ENCODE measurements at regions not wholly inside any gene's neighbourhood (a gene's known extent, or its start where the extent isn't known, plus 50 kb on each side); places are given as distances from the start of the nearest gene placed in this dataset.

DNA sequence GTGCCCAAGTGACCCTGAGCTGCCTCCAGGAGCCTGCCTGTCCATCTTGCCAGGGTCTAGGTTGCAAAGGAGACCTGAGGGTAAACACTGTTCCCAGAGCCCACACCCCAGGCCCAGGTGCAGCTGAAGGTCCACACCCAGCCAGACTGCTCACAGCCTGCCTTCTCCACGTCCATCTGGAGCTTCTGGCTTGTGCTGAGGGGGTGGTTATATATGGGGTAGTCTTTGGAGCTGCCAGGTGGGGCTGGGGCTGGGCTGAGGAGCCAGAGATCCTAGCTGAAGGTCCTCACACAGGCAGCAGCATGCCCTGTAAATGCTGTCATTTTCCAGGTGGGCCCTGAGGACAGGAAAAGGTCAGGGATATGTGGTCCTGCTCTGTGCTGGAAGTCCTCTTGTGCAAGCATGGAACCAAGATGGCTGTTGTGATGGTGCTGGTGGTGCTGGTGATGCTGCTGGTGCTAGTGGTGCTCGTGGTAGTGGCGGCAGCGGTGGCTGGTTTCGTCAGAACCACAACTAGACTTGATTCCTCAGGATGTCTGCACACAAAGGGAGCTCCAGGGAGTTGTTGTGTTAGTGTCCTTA is 182.7 kb downstream of the MATN1 start:
- no peak overlapping the region for H3K4me3 ChIP-seq (ENCODE audit: low read depth, low read length)
- no peaks in the 10 kb centered on the region for H3K36me3 ChIP-seq (ENCODE audit: insufficient read depth, low read length)
- H2AFZ ChIP-seq (ENCODE audit: low read length, unreplicated experiment), result no peak overlapping the region
- H3K27ac ChIP-seq (ENCODE audit: low read depth, low read length), result no peak overlapping the region
- no peaks in the 10 kb centered on the region for H3K4me1 ChIP-seq (ENCODE audit: control insufficient read depth, insufficient read depth, low read length, unreplicated experiment)
- H3K79me2 ChIP-seq (ENCODE audit: control insufficient read depth, insufficient read depth, low read length, unreplicated experiment), result no peaks in the 10 kb centered on the region
- H3K27me3 ChIP-seq (ENCODE audit: insufficient read depth, low read length), result no peaks in the 10 kb centered on the region

DNA sequence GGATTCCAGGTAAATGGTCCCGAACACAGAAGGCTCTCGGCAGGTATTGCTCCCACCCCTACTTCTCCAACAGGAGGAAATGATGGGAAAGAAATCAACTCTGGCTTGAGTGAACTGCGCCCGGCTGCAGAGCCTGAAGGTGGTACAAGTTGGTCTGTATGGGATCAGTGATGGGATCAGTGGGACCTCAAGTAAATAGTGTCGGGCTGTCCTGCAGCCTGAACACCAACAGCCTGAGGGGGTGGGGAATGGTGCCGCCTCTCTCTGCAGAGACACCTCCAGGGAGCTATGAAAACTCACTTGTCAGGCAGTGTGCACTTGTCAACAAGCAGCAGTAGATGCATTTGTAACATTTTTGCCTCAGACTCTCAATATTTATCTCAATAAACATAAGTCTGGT is 183.5 kb downstream of the MATN1 start:
- no peaks in the 10 kb centered on the region for H3K79me2 ChIP-seq (ENCODE audit: control insufficient read depth, insufficient read depth, low read length, unreplicated experiment)
- H3K4me3 ChIP-seq (ENCODE audit: low read depth, low read length), result no peak overlapping the region
- H3K27ac ChIP-seq (ENCODE audit: low read depth, low read length), result no peak overlapping the region
- no peak overlapping the region for H2AFZ ChIP-seq (ENCODE audit: low read length, unreplicated experiment)
- no peaks in the 10 kb centered on the region for H3K36me3 ChIP-seq (ENCODE audit: insufficient read depth, low read length)
- H3K4me1 ChIP-seq (ENCODE audit: control insufficient read depth, insufficient read depth, low read length, unreplicated experiment), result no peaks in the 10 kb centered on the region
- H3K27me3 ChIP-seq (ENCODE audit: insufficient read depth, low read length), result no peaks in the 10 kb centered on the region

DNA sequence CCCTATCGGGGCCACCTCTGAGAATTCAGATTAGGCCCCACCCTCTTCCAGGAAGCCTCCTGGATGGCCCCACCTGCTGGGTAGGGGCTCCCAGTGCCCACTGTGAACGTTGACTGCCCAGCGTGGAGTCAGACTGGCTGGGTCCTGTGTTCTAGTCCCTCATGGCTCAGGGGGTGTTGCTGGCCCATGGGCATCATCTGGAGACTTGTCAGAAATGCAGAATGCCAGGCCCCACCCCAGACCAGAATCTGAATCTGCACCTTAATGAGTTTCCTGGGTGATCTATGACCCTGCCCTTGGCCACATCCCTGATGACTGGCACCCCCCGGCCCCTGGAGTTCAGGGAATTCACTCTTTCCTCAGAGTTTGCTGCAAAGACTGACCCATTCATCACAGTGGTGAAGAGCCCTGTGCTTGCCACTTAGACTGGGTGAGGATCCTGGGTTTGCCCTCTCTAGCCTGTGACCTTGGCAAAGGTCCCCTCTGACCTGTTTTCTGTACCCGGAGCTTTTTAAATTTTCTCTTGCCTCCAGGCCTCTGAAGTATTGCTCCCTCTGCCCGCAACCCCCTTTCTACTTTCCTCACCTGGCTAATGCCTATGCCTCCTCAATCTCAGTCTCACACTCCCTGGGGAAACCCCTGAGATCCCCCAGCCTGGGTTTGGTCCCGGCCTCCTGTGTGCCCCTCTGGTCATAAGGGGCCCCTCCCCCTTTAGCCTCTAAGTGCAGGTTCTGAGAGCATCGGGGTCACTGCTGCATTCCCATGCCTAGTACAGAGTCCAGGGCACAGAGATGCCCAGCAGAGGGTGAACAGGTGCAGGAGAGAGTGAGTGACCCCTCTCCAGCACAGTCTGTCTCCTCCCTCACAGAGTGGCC is 184.2 kb downstream of the MATN1 start:
- no peak overlapping the region for H3K4me3 ChIP-seq (ENCODE audit: low read depth, low read length)
- H3K27me3 ChIP-seq (ENCODE audit: insufficient read depth, low read length), result no peaks in the 10 kb centered on the region
- no peaks in the 10 kb centered on the region for H3K4me1 ChIP-seq (ENCODE audit: control insufficient read depth, insufficient read depth, low read length, unreplicated experiment)

DNA sequence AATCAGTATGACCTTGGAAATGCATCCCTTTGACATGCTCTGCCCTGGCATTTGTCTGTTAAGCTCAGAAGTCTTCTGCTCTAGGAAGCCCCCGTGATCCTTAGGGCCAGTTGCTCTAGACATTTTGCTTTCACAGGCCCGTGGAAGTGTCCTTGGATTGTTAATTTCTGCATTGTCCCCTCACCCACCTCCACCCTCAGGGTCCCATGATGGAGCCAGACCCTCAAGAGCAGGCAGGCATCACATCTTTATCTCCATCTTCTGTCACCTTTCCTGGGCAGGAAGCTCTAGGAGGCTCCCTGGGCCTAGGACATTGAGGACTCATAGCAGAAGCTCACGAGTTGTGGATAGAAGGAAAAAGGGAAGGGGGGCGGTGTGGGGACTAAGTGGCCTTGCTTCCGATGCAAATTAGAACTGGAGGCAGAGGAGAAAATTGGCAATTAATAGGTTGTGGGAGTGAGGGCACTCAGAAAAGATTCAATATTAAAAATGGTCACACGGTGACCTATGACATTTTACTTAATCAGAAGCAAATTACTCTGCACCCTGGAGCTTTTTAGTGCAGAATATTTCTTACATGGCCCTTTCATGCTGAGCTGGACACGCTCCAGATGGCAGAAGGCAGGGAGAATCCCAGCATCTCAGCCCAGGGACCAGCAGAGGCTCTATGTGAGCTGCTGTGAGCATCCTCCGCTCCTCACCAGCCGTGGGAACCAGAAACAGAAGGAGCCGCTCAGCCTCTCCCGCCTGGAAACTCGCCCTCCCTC is 185.0 kb downstream of the MATN1 start:
- no peaks in the 10 kb centered on the region for H3K36me3 ChIP-seq (ENCODE audit: insufficient read depth, low read length)
- no peaks in the 10 kb centered on the region for H3K79me2 ChIP-seq (ENCODE audit: control insufficient read depth, insufficient read depth, low read length, unreplicated experiment)
- no peaks in the 10 kb centered on the region for H3K4me1 ChIP-seq (ENCODE audit: control insufficient read depth, insufficient read depth, low read length, unreplicated experiment)
- H2AFZ ChIP-seq (ENCODE audit: low read length, unreplicated experiment), result no peak overlapping the region
- no peak overlapping the region for H3K27ac ChIP-seq (ENCODE audit: low read depth, low read length)
- H3K4me3 ChIP-seq (ENCODE audit: low read depth, low read length), result no peak overlapping the region
- H3K27me3 ChIP-seq (ENCODE audit: insufficient read depth, low read length), result no peaks in the 10 kb centered on the region

More for the DNA sequence above, 184.2 kb downstream of the MATN1 start:
- Histone ChIP-seq H3K36me3 (ENCODE audit: insufficient read depth, low read length) (no peaks in the 10 kb centered on the region), H3K79me2 (ENCODE audit: control insufficient read depth, insufficient read depth, low read length, unreplicated experiment) (no peaks in the 10 kb centered on the region), H3K27ac (ENCODE audit: low read depth, low read length) (no peak overlapping the region), H2AFZ (ENCODE audit: low read length, unreplicated experiment) (no peak overlapping the region)

DNA sequence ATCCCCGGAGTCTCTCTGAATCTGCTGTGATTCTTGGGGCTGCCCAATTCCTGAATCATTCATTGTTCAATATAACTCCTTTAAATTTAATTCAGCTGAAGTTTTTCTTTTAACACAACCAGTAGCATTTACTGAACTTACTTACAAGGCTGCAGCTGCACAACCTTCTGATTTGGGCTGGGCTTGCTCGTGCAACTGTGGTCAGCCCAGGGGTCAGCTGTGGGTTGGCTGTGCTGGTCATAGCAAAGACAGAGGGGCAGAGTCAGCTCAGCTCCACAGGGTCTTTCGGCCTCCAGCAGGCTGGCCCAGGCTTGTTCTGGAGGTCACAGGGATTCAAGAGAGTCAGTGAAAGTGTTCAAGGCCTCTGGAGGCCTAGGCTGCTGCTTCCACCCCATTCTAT is 186.1 kb downstream of the MATN1 start:
- Histone ChIP-seq H3K27me3 (ENCODE audit: insufficient read depth, low read length) (no peaks in the 10 kb centered on the region), H3K36me3 (ENCODE audit: insufficient read depth, low read length) (no peaks in the 10 kb centered on the region), H2AFZ (ENCODE audit: low read length, unreplicated experiment) (no peak overlapping the region), H3K27ac (ENCODE audit: low read depth, low read length) (no peak overlapping the region), H3K4me3 (ENCODE audit: low read depth, low read length) (no peak overlapping the region), H3K79me2 (ENCODE audit: control insufficient read depth, insufficient read depth, low read length, unreplicated experiment) (no peaks in the 10 kb centered on the region), H3K4me1 (ENCODE audit: control insufficient read depth, insufficient read depth, low read length, unreplicated experiment) (no peaks in the 10 kb centered on the region)

DNA sequence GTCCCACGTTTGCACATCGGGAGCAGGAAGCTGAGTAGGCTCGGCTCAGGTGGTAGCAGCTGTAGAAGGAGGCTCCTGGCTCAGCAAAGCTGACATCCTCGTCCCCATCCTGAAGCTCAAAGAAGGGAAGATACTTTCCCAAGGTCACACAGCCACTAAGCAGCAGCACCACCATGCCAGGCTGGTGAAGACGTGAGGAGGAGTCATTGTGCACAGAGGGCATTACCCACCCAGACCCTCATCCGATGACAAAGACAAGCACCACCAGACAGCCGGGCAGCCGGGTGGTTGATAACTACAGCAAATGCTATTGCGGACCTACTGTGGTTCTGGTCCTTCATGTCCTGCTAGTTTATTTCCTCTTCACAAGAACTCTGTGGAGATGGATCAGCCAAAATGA is 186.9 kb downstream of the MATN1 start:
- no peak overlapping the region for H3K4me3 ChIP-seq (ENCODE audit: low read depth, low read length)
- H3K27ac ChIP-seq (ENCODE audit: low read depth, low read length), result no peak overlapping the region
- H3K79me2 ChIP-seq (ENCODE audit: control insufficient read depth, insufficient read depth, low read length, unreplicated experiment), result no peaks in the 10 kb centered on the region
- no peaks in the 10 kb centered on the region for H3K4me1 ChIP-seq (ENCODE audit: control insufficient read depth, insufficient read depth, low read length, unreplicated experiment)
- H2AFZ ChIP-seq (ENCODE audit: low read length, unreplicated experiment), result no peak overlapping the region
- H3K36me3 ChIP-seq (ENCODE audit: insufficient read depth, low read length), result no peaks in the 10 kb centered on the region
- no peaks in the 10 kb centered on the region for H3K27me3 ChIP-seq (ENCODE audit: insufficient read depth, low read length)

DNA sequence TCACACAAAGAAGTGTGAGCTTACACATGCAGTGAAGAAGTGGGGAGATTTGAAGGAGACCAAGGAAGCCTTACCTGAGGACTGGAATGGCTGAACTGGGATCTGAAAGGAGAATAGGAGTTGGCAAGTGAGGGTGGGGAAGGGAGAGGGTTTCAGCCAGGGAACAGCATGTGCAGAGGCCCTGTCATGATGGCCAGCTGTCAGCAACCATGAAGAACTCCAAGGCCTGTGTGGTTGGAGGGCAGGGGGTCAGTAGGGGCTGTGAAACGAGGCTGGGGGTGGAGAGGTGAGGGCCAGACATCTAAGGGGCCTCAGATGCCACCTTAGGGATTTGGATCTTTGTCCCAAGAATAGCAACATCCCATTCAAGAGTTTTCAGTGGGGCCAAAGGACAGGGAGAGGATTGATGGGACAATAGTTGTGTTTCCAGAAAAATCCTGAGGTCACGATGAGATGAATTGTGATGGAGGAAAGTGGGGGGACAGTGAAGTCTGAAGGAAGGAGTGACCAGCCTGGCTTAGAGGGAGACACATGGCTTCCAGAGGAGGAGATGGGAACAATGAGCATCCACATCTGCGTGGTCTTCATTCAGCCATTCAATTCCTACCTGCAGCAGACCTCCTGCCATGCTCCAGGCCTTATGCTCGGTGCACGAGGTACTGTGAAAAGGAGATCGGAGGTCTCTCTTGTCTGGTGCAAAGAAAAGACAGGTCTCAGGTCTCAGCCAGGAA is 187.6 kb downstream of the MATN1 start:
- no peak overlapping the region for H3K4me3 ChIP-seq (ENCODE audit: low read depth, low read length)
- H2AFZ ChIP-seq (ENCODE audit: low read length, unreplicated experiment), result no peak overlapping the region
- no peaks in the 10 kb centered on the region for H3K27me3 ChIP-seq (ENCODE audit: insufficient read depth, low read length)

DNA sequence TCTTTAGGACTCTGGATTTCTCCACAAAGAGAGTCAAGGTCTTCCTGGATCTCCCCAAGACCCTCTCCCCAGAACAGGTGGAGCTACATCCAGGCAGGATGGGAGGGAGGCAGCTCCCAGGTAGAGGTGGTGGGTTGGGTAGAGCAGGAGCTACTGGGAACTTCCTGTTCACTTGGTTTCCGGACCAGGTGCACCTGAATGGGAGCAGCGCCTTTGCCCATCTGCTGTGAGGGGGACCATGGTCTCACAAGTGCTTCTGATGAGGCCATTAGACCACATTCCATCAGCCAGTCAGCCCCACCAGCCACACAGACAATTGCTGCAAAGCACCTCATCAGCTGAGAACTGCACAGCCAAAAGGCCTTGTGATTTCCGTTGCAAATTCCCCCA is 188.8 kb downstream of the MATN1 start:
- Histone ChIP-seq H3K36me3 (ENCODE audit: insufficient read depth, low read length) (no peaks in the 10 kb centered on the region), H3K27me3 (ENCODE audit: insufficient read depth, low read length) (no peaks in the 10 kb centered on the region), H3K79me2 (ENCODE audit: control insufficient read depth, insufficient read depth, low read length, unreplicated experiment) (no peaks in the 10 kb centered on the region), H2AFZ (ENCODE audit: low read length, unreplicated experiment) (no peak overlapping the region), H3K27ac (ENCODE audit: low read depth, low read length) (no peak overlapping the region), H3K4me1 (ENCODE audit: control insufficient read depth, insufficient read depth, low read length, unreplicated experiment) (no peaks in the 10 kb centered on the region), H3K4me3 (ENCODE audit: low read depth, low read length) (no peak overlapping the region)

More for the DNA sequence above, 187.6 kb downstream of the MATN1 start:
- no peak overlapping the region for H3K27ac ChIP-seq (ENCODE audit: low read depth, low read length)
- no peaks in the 10 kb centered on the region for H3K79me2 ChIP-seq (ENCODE audit: control insufficient read depth, insufficient read depth, low read length, unreplicated experiment)
- no peaks in the 10 kb centered on the region for H3K4me1 ChIP-seq (ENCODE audit: control insufficient read depth, insufficient read depth, low read length, unreplicated experiment)
- no peaks in the 10 kb centered on the region for H3K36me3 ChIP-seq (ENCODE audit: insufficient read depth, low read length)

DNA sequence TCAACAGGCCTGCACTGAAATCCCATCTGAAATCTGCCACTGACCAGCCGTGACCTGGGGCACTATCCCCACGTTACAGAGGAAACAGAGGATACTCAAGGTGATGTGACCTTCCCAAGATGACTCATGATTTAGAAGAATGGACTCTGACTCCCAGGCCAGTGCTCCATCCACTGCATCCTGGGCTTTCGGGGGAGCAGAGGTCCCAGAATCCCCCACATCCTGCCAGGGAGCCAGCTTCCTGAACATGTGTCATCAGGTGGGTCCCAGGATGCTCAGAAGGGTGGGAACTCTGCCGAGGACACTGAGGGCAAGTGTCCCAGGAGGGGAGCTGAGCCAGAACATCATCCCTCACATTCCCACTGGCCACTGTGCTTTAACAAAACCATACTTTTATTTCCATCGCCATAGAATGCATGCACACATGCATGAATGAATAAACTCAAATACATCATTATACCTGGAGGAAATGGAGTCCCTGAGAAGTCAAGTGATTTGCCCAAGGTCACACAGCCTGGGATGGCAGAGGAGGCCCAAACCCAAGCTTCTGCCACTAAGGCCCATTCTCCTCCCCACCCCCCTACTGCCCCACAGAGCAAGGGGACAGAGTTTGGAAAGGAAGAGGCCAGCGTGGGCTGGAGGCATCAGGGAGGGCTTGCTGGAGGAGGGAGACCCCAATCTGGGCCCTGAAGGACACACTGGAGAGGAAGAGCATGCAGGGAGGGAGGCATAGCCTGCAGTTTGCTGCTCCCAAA is 189.4 kb downstream of the MATN1 start:
- Histone ChIP-seq H3K36me3 (ENCODE audit: insufficient read depth, low read length) (no peaks in the 10 kb centered on the region), H3K79me2 (ENCODE audit: control insufficient read depth, insufficient read depth, low read length, unreplicated experiment) (no peaks in the 10 kb centered on the region), H3K4me3 (ENCODE audit: low read depth, low read length) (no peak overlapping the region), H3K4me1 (ENCODE audit: control insufficient read depth, insufficient read depth, low read length, unreplicated experiment) (no peaks in the 10 kb centered on the region), H3K27me3 (ENCODE audit: insufficient read depth, low read length) (no peaks in the 10 kb centered on the region), H3K27ac (ENCODE audit: low read depth, low read length) (no peak overlapping the region), H2AFZ (ENCODE audit: low read length, unreplicated experiment) (no peak overlapping the region)

DNA sequence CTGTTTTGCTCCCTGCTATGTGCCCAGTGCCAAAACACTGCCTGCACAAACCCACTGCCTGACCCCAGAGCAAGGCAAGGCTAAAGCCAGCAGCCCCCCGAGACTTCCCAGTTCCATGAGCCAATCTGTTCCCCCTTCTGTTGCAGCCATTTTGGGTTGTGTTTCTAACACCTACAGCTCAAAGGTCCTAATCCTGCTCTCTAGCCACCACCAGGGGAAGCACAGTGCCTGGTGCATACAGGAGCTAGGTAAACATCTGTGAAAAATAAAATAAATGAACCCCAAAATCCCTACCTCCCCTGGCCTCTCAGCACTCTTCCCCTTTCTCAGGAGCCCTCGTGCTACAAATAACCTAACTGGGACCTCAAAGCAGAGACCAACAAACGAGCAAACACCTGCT is 190.2 kb downstream of the MATN1 start:
- Histone ChIP-seq H3K4me3 (ENCODE audit: low read depth, low read length) (no peak overlapping the region), H3K36me3 (ENCODE audit: insufficient read depth, low read length) (no peaks in the 10 kb centered on the region), H2AFZ (ENCODE audit: low read length, unreplicated experiment) (no peak overlapping the region), H3K27ac (ENCODE audit: low read depth, low read length) (no peak overlapping the region), H3K79me2 (ENCODE audit: control insufficient read depth, insufficient read depth, low read length, unreplicated experiment) (no peaks in the 10 kb centered on the region), H3K4me1 (ENCODE audit: control insufficient read depth, insufficient read depth, low read length, unreplicated experiment) (no peaks in the 10 kb centered on the region), H3K27me3 (ENCODE audit: insufficient read depth, low read length) (no peaks in the 10 kb centered on the region)

Data from ACC112 (cell line).